ENCODE measurements at regions not wholly inside any gene's neighbourhood (a gene's known extent, or its start where the extent isn't known, plus 50 kb on each side); places are given as distances from the start of the nearest gene placed in this dataset.
"Not testable (repeated sequence)": the region's sequence is repeated elsewhere in the genome, so short reads cannot be mapped to it uniquely, and the experiment has no call there.

DNA sequence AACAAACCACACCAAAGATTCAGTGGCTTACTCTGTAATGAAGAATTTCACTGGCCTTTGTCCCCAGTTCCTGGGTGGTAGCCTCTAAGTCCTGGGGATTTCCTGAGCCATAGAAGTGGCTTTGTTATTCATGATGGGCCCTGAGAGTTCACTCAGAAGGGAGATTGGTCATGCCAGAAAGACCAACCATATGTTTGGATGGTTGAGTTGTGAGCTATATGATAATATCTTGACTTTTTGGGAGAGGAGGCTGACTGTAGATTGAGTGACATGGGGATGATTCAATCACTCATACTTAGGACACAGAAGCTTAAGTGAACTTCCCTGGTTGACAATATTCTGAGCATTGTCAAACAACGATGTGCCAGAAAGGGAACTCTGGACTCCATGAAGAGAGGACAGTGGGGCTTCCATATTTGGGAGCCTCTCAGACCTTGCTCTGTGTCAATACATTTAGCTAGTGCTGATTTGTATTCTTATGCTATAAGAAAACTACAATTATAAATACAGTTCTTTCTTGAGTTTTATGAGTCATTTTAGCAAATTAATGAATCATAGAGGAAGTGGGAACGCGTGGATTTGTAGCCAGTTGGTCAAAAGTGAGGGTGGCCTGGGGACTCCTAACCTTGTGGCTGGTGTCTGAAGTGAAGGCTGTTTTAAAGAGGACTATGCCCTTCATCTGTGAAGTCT is 392.0 kb downstream of the GBA3 start:
- peak; percentile 6 for DNase-seq
- no peaks in the 10 kb centered on the region for H3K27me3 ChIP-seq
- no peaks in the 10 kb centered on the region for H3K9me3 ChIP-seq
- no peaks in the 10 kb centered on the region for H3K36me3 ChIP-seq
- H3K4me3 ChIP-seq: no peak overlapping the region

- Histone ChIP-seq H3K4me3 (no peak overlapping the region), H3K36me3 (no peaks in the 10 kb centered on the region), H3K27me3 (no peaks in the 10 kb centered on the region), H3K9me3 (no peaks in the 10 kb centered on the region)
- no peak for DNase-seq
Observed at GRCh38 chr4:23083391-23083790, 390.7 kb downstream of the GBA3 start.

DNA sequence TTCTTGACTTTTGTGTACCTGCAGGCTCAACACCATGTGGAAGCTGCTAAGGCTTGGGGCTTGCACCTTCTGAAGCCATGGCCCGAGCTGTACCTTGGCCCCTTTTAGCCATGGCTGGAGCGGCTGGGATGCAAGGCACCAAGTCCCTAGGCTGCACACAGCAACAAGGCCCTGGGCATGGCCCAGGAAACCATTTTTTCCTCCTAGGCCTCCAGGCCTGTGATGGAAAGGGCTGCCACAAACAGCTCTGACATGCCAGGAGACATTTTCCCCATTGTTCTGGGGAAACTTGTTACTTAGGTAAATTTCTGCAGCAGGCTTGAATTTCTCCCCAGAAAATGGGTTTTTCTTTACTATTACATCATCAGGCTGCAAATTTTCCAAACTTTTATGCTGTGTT is 387.4 kb downstream of the GBA3 start:
- H3K9me3 ChIP-seq, H3K36me3 ChIP-seq, DNase-seq, H3K27me3 ChIP-seq, H3K4me3 ChIP-seq: not testable (repeated sequence)

DNA sequence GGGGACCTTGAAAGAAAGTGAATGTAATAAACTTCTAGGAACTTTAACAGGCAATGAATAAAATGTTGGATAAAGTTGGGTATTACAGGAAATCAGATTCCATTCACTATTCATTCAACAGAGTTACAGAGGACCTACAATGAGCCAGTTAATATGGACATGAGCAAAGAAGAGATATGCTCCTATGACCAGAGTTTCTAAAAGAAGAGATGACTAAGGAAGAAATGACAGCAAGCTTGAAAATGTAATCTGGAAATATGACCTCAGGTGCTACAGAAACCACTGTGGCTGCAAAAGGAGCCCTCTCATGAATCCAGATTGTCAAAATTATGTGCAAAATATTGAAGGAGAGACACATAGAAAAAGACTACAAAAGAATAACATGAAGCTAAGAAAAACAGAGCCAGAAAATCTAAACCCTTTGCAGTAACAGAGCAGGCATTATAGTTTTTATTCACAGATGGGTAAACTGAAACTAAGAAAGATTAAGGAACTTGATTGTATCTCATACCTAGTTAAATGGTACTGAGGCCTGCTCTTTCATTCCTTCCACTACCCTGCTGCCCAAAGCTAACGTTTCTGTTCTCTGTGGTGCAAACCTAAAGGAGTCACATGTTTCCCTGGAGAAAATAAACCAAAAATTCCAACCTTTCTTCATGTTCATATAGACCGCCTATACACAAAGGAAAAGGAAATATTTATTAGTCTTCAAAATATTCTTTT is 378.3 kb downstream of the GBA3 start:
- DNase-seq: no peak
- no peak overlapping the region for H3K4me3 ChIP-seq
- no peaks in the 10 kb centered on the region for H3K36me3 ChIP-seq
- no peaks in the 10 kb centered on the region for H3K9me3 ChIP-seq
- H3K27me3 ChIP-seq: no peaks in the 10 kb centered on the region

- H3K9me3 ChIP-seq: no peaks in the 10 kb centered on the region
- no peaks in the 10 kb centered on the region for H3K36me3 ChIP-seq
- DNase-seq: no peak
- H3K27me3 ChIP-seq: no peaks in the 10 kb centered on the region
- H3K4me3 ChIP-seq: no peak overlapping the region
Observed at GRCh38 chr4:23068756-23069155, 376.0 kb downstream of the GBA3 start.

DNA sequence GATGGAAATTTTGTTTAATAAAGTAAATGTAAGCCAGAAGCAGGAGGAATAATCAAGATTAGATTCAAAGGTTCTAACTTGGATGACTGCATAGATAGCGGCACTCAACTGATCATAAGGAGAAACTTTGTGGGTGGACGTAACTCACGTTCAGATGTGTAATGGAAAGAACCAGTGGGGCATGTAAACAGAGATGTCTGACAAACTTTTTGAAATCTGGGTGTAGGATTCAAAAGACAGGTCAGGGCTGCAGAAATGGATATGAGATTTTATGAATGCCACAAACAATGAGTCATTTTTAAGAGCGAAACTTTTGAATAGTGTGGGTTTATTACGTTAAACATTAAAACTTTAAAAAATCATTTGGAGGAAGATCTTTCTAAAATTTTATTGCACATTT is 375.6 kb downstream of the GBA3 start:
- Histone ChIP-seq H3K9me3 (no peaks in the 10 kb centered on the region), H3K36me3 (no peaks in the 10 kb centered on the region), H3K4me3 (no peak overlapping the region), H3K27me3 (no peaks in the 10 kb centered on the region)
- no peak for DNase-seq

DNA sequence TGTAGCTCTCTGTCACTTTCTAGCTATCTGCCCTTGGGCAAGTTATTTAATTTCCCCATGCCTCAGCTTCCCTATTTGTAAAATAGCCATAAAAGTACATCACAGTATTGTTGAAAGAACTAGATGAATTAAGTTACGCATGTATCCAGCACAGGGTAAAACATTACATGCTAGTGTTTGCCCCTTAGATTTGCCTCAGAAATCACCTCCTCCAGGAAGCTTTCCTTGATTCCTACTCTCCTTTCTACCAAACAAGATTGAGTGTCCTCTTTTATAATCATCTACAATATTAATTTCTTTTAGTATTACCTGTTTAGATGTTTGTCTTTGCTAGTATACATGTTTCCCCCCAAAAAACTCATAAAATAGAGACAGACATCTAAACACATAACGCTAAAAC is 369.5 kb downstream of the GBA3 start:
- no peak for DNase-seq
- Histone ChIP-seq H3K4me3 (no peak overlapping the region), H3K27me3 (no peaks in the 10 kb centered on the region), H3K36me3 (no peaks in the 10 kb centered on the region), H3K9me3 (no peaks in the 10 kb centered on the region)

GRCh38 chr4:23061431-23061830 is 368.7 kb downstream of the GBA3 start:
- H3K27me3 ChIP-seq: no peaks in the 10 kb centered on the region
- no peaks in the 10 kb centered on the region for H3K36me3 ChIP-seq
- no peak for DNase-seq
- H3K4me3 ChIP-seq: no peak overlapping the region
- H3K9me3 ChIP-seq: no peaks in the 10 kb centered on the region

- no peak overlapping the region for H3K4me3 ChIP-seq
- no peaks in the 10 kb centered on the region for H3K36me3 ChIP-seq
- H3K27me3 ChIP-seq: no peaks in the 10 kb centered on the region
- DNase-seq: peak; percentile 58
- no peaks in the 10 kb centered on the region for H3K9me3 ChIP-seq
Observed at GRCh38 chr4:23060776-23061175, 368.0 kb downstream of the GBA3 start.

GRCh38 chr4:23058165-23058776 is 365.5 kb downstream of the GBA3 start:
- DNase-seq: no peak
- H3K27me3 ChIP-seq: no peaks in the 10 kb centered on the region
- H3K9me3 ChIP-seq: no peaks in the 10 kb centered on the region
- no peak overlapping the region for H3K4me3 ChIP-seq
- no peaks in the 10 kb centered on the region for H3K36me3 ChIP-seq

DNA sequence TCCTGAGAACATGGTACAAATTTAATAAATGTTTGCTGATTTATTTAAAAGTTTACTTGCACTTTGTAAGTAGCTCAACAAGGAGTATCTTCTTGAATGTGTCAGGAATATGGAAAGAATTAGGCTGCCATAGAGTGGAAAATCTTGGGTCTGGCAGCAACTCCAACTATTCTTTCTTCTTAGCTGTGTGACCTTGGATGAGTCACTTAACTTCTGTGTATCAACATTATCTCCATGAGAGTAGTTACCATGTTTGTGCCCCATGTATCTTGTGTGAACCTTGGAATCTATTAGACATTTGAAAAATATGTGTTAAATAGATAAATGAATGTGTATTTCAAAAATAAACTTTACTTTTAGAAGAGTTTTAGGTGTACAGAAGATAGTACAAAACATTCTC is 348.8 kb downstream of the GBA3 start:
- no peaks in the 10 kb centered on the region for H3K27me3 ChIP-seq

DNA sequence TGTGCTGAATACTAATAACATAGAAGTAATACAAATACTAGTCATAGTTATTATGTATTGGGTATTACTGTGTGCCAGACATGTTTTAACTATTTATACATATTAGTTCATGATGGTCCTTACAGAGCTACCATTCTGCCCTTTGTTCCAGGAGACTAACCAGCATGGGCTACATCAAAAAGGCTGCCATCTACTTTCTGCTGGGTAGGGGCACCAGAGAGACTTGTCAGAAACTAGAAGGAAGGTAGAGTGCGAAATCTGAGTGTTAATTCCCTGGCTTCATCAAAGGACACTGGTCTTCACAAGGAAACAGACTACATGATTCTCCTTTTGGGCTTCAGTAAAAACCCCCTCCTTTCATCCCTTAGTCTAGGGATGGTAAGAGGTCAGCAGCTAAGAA is 347.8 kb downstream of the GBA3 start:
- Histone ChIP-seq H3K9me3 (no peaks in the 10 kb centered on the region), H3K4me3 (no peak overlapping the region), H3K36me3 (no peaks in the 10 kb centered on the region), H3K27me3 (no peaks in the 10 kb centered on the region)
- no peak for DNase-seq

More for the DNA sequence above, 348.8 kb downstream of the GBA3 start:
- Histone ChIP-seq H3K4me3 (no peak overlapping the region), H3K36me3 (no peaks in the 10 kb centered on the region), H3K9me3 (no peaks in the 10 kb centered on the region)
- DNase-seq: no peak

- no peaks in the 10 kb centered on the region for H3K9me3 ChIP-seq
- no peaks in the 10 kb centered on the region for H3K27me3 ChIP-seq
- no peak for DNase-seq
- no peaks in the 10 kb centered on the region for H3K36me3 ChIP-seq
- H3K4me3 ChIP-seq: no peak overlapping the region
Observed at GRCh38 chr4:23039818-23040217, 347.1 kb downstream of the GBA3 start.

GRCh38 chr4:23038626-23039491 is 346.1 kb downstream of the GBA3 start:
- Histone ChIP-seq H3K36me3 (no peaks in the 10 kb centered on the region), H3K9me3 (no peaks in the 10 kb centered on the region), H3K4me3 (no peak overlapping the region), H3K27me3 (no peaks in the 10 kb centered on the region)
- no peak for DNase-seq

DNA sequence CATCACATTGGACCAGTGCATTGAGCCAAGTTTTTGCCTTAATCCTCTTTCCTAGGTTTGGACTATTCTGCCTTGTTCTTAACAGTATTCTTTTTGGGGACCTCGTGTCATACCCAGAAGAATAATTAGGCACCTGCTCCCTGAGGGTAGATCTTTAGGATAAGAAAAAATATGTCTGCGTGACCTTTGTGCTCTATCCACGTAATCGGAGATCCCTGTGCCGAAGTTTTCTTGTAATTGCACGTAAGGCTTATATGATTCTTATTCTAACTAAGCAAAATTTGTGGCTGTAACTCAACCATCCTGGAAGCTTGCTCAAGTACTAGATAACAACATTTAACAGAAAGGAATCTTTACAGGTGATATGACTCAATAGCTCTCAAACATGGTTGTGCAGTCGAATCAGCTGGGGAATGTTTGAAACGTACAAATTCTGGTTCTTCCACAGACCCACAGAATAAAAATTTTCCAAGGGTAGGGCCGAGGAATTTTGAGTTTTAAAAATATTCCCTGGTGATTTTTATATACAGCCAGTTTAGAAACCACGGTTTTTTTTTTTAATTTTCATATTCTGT is 344.3 kb downstream of the GBA3 start:
- no peak for DNase-seq
- no peaks in the 10 kb centered on the region for H3K36me3 ChIP-seq
- no peaks in the 10 kb centered on the region for H3K27me3 ChIP-seq
- no peaks in the 10 kb centered on the region for H3K9me3 ChIP-seq
- H3K4me3 ChIP-seq: no peak overlapping the region

DNA sequence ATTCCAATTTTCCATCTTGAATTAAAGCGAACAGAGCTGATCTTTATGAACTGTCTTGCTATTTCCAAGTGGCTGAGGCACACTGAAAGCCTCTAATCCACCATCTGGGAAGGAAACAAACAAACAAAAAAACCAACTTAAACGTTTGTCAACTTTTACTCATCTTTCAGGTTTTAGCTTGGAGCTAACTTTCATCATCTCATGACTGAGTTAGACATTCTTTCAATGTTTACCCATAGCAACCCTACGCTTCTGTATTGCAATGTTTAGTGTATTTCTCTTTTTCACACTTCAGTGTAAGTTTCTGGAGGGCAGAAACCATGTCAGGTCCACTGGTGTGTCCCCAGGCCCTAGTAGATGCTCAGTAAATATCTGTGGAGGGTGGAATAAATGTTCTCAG is 343.8 kb downstream of the GBA3 start:
- H3K36me3 ChIP-seq: no peaks in the 10 kb centered on the region
- no peak for DNase-seq
- no peak overlapping the region for H3K4me3 ChIP-seq
- no peaks in the 10 kb centered on the region for H3K27me3 ChIP-seq
- no peaks in the 10 kb centered on the region for H3K9me3 ChIP-seq

All from MG63 (cell line).